ENCODE measurements at regions not wholly inside any gene's neighbourhood (a gene's known extent, or its start where the extent isn't known, plus 50 kb on each side); places are given as distances from the start of the nearest gene placed in this dataset.
"Not testable (repeated sequence)": the region's sequence is repeated elsewhere in the genome, so short reads cannot be mapped to it uniquely, and the experiment has no call there.

- DNase-seq, result no peak
- POLR2A ChIA-PET, result no interaction called here
- CTCF ChIA-PET, result no interaction called here
- no peak overlapping the region for H3K4me3 Mint-ChIP-seq
- peaks cover 10% of the 10 kb centered on the region for H3K9me3 Mint-ChIP-seq
- peaks cover 7% of the 10 kb centered on the region for H3K36me3 Mint-ChIP-seq (ENCODE audit: low read depth)
- peaks cover 2% of the 10 kb centered on the region for H3K4me1 Mint-ChIP-seq
- no peak overlapping the region for H3K27ac Mint-ChIP-seq
- H3K27me3 Mint-ChIP-seq, result no peaks in the 10 kb centered on the region
Observed at GRCh38 chr1:183753464-183753891, 51.4 kb upstream of the RGL1 start.

GRCh38 chr1:183744132-183744913 lies 60.6 kb upstream of the RGL1 start:
- H3K9me3 Mint-ChIP-seq, result no peaks in the 10 kb centered on the region
- ChIA-PET CTCF (no interaction called here), POLR2A (no interaction called here)
- no peaks in the 10 kb centered on the region for H3K4me1 Mint-ChIP-seq
- H3K36me3 Mint-ChIP-seq (ENCODE audit: low read depth), result peaks cover 8% of the 10 kb centered on the region
- no peaks in the 10 kb centered on the region for H3K27me3 Mint-ChIP-seq
- H3K4me3 Mint-ChIP-seq, result no peak overlapping the region
- DNase-seq, result no peak
- H3K27ac Mint-ChIP-seq, result no peak overlapping the region

- Mint-ChIP-seq H3K27ac (no peak overlapping the region), H3K9me3 (no peaks in the 10 kb centered on the region), H3K36me3 (ENCODE audit: low read depth) (peaks cover 3% of the 10 kb centered on the region), H3K27me3 (no peaks in the 10 kb centered on the region), H3K4me3 (no peak overlapping the region), H3K4me1 (no peaks in the 10 kb centered on the region)
- no peak for DNase-seq
- POLR2A ChIA-PET, result no interaction called here
- CTCF ChIA-PET, result no interaction called here
Observed at GRCh38 chr1:183742355-183742754, 62.6 kb upstream of the RGL1 start.

- H3K27me3 Mint-ChIP-seq, result no peaks in the 10 kb centered on the region
- no peak overlapping the region for H3K4me3 Mint-ChIP-seq
- no peak for DNase-seq
- no peaks in the 10 kb centered on the region for H3K4me1 Mint-ChIP-seq
- POLR2A ChIA-PET, result no interaction called here
- CTCF ChIA-PET, result no interaction called here
- H3K36me3 Mint-ChIP-seq (ENCODE audit: low read depth), result peaks cover 3% of the 10 kb centered on the region
- H3K9me3 Mint-ChIP-seq, result no peaks in the 10 kb centered on the region
- no peak overlapping the region for H3K27ac Mint-ChIP-seq
Observed at GRCh38 chr1:183739741-183740271, 65.1 kb upstream of the RGL1 start.

GRCh38 chr1:183739082-183739481 lies 65.8 kb upstream of the RGL1 start:
- Mint-ChIP-seq H3K36me3 (ENCODE audit: low read depth) (peaks cover 3% of the 10 kb centered on the region), H3K27me3 (peaks cover 2% of the 10 kb centered on the region), H3K4me3 (no peak overlapping the region), H3K27ac (no peak overlapping the region), H3K4me1 (no peaks in the 10 kb centered on the region), H3K9me3 (no peaks in the 10 kb centered on the region)
- ChIA-PET POLR2A (no interaction called here), CTCF (no interaction called here)
- no peak for DNase-seq

- H3K27ac Mint-ChIP-seq; H3K4me3 Mint-ChIP-seq; H3K9me3 Mint-ChIP-seq; H3K4me1 Mint-ChIP-seq; POLR2A ChIA-PET; H3K27me3 Mint-ChIP-seq; DNase-seq; CTCF ChIA-PET; H3K36me3 Mint-ChIP-seq (ENCODE audit: low read depth): not testable (repeated sequence)
Observed at GRCh38 chr1:183737916-183738315, 67.0 kb upstream of the RGL1 start.

- no peak for DNase-seq
- H3K4me1 Mint-ChIP-seq, result no peaks in the 10 kb centered on the region
Observed at GRCh38 chr1:183736343-183736742, 68.6 kb upstream of the RGL1 start.

GRCh38 chr1:183735069-183735860 lies 69.7 kb upstream of the RGL1 start:
- no peak overlapping the region for H3K27ac Mint-ChIP-seq
- CTCF ChIA-PET, result no interaction called here
- POLR2A ChIA-PET, result interaction anchor here (0.5 kb wide), 1 partner anchor 1016 kb away, joined by 3 read pairs; no protein-coding TSS in a partner anchor

More at GRCh38 chr1:183736343-183736742, 68.6 kb upstream of the RGL1 start:
- ChIA-PET CTCF (no interaction called here), POLR2A (no interaction called here)
- no peaks in the 10 kb centered on the region for H3K9me3 Mint-ChIP-seq
- H3K4me3 Mint-ChIP-seq, result no peak overlapping the region
- no peak overlapping the region for H3K27ac Mint-ChIP-seq
- H3K27me3 Mint-ChIP-seq, result peaks cover 2% of the 10 kb centered on the region
- H3K36me3 Mint-ChIP-seq (ENCODE audit: low read depth), result no peaks in the 10 kb centered on the region

GRCh38 chr1:183734543-183735036 lies 70.3 kb upstream of the RGL1 start:
- Mint-ChIP-seq H3K9me3 (no peaks in the 10 kb centered on the region), H3K27me3 (peaks cover 2% of the 10 kb centered on the region), H3K27ac (no peak overlapping the region), H3K4me3 (no peak overlapping the region), H3K36me3 (ENCODE audit: low read depth) (no peaks in the 10 kb centered on the region), H3K4me1 (no peaks in the 10 kb centered on the region)
- DNase-seq, result no peak
- ChIA-PET POLR2A (no interaction called here), CTCF (interaction anchor here (1.0 kb wide), 1 partner anchor 181 kb away, joined by 3 read pairs; no protein-coding TSS in a partner anchor)

More at GRCh38 chr1:183735069-183735860, 69.7 kb upstream of the RGL1 start:
- H3K4me3 Mint-ChIP-seq, result no peak overlapping the region
- no peak for DNase-seq
- no peaks in the 10 kb centered on the region for H3K9me3 Mint-ChIP-seq
- no peaks in the 10 kb centered on the region for H3K4me1 Mint-ChIP-seq
- no peaks in the 10 kb centered on the region for H3K36me3 Mint-ChIP-seq (ENCODE audit: low read depth)
- H3K27me3 Mint-ChIP-seq, result peaks cover 2% of the 10 kb centered on the region

- POLR2A ChIA-PET, result no interaction called here
- Mint-ChIP-seq H3K4me3 (no peak overlapping the region), H3K27ac (no peak overlapping the region), H3K27me3 (peaks cover 2% of the 10 kb centered on the region), H3K36me3 (ENCODE audit: low read depth) (no peaks in the 10 kb centered on the region), H3K4me1 (no peaks in the 10 kb centered on the region), H3K9me3 (no peaks in the 10 kb centered on the region)
- no peak for DNase-seq
- CTCF ChIA-PET, result interaction anchor here (1.0 to 1.1 kb wide), 2 partner anchors 49 to 181 kb away, joined by 3 read pairs; no protein-coding TSS in a partner anchor
Observed at GRCh38 chr1:183733715-183734114, 71.2 kb upstream of the RGL1 start.

- Mint-ChIP-seq H3K4me1 (no peaks in the 10 kb centered on the region), H3K27me3 (peaks cover 2% of the 10 kb centered on the region), H3K4me3 (no peak overlapping the region), H3K36me3 (ENCODE audit: low read depth) (no peaks in the 10 kb centered on the region), H3K27ac (no peak overlapping the region), H3K9me3 (no peaks in the 10 kb centered on the region)
- DNase-seq, result no peak
- ChIA-PET CTCF (no interaction called here), POLR2A (no interaction called here)
Observed at GRCh38 chr1:183732236-183732880, 72.6 kb upstream of the RGL1 start.

GRCh38 chr1:183730886-183731573 lies 73.9 kb upstream of the RGL1 start:
- H3K4me3 Mint-ChIP-seq, result no peak overlapping the region
- H3K36me3 Mint-ChIP-seq (ENCODE audit: low read depth), result no peaks in the 10 kb centered on the region
- peaks cover 2% of the 10 kb centered on the region for H3K27me3 Mint-ChIP-seq
- no peak for DNase-seq
- H3K4me1 Mint-ChIP-seq, result no peaks in the 10 kb centered on the region
- ChIA-PET POLR2A (no interaction called here), CTCF (interaction anchor here (0.7 kb wide), 1 partner anchor 76 kb away, joined by 3 read pairs; no protein-coding TSS in a partner anchor)
- no peaks in the 10 kb centered on the region for H3K9me3 Mint-ChIP-seq
- no peak overlapping the region for H3K27ac Mint-ChIP-seq
